Upper lobe of left lung (tissue), 6 donors: ENCODE measurements at regions not wholly inside any gene's neighbourhood (a gene's known extent, or its start where the extent isn't known, plus 50 kb on each side); places are given as distances from the start of the nearest gene placed in this dataset.

Source experiments
- ATAC-seq, 2 donors: fragments of 200-7000 bp; cut with Tn5 transposase; one replicate each; pipeline ENCODE4 v1.9.1; 2022; ENCODE audit warnings: mild to moderate bottlenecking in 2 of 2, moderate library complexity in 2 of 2; ENCODE audit not compliant: low FRiP score in 2 of 2
- DNase-seq, 2 donors: peaks; one replicate each; pipeline ENCODE4 v3.0.0-alpha.2; 2019 to 2020
- H3K27ac ChIP-seq, 4 donors: fragments of 200-600 bp; sonication (generic); one replicate each; pipeline ENCODE4 v1.5.1; 2016 to 2019
- H3K27me3 ChIP-seq, 4 donors: fragments of 200-600 bp; sonication (generic); one replicate each; pipeline ENCODE4 v1.5.1; 2017 to 2019
- H3K36me3 ChIP-seq, 4 donors: fragments of 200-600 bp; sonication (generic); one replicate each; pipeline ENCODE4 v1.5.1; 2016 to 2019
- H3K4me1 ChIP-seq, 4 donors: fragments of 200-600 bp; sonication (generic); one replicate each; pipeline ENCODE4 v1.5.1; 2018 to 2019
- H3K4me3 ChIP-seq, 4 donors: fragments of 200-600 bp; sonication (generic); one replicate each; pipeline ENCODE4 v1.5.1; 2017 to 2019; ENCODE audit warnings: mild to moderate bottlenecking in 2 of 4, moderate library complexity in 1 of 4
- H3K9me3 ChIP-seq, 4 donors: fragments of 200-600 bp; sonication (generic); one replicate each; pipeline ENCODE4 v1.5.1; 2018 to 2019
- EP300 ChIP-seq, 4 donors: sonication (generic); formaldehyde crosslinking; IDR thresholded peaks; one replicate each; pipeline ENCODE4 v1.5.1; 2017; ENCODE audit warnings: antibody characterized with exemption in 4 of 4, control low read depth in 2 of 4
- POLR2A ChIP-seq, 4 donors: fragments of 450-650 bp; IDR thresholded peaks; one replicate each; pipeline ENCODE4 v1.5.1; 2016 to 2017; ENCODE audit warnings: antibody characterized with exemption in 4 of 4, mild to moderate bottlenecking in 2 of 4
- POLR2AphosphoS5 ChIP-seq, 2 donors: sonication (generic); formaldehyde crosslinking; IDR thresholded peaks; one replicate each; pipeline ENCODE4 v1.5.1; 2017; ENCODE audit warnings: antibody characterized with exemption in 2 of 2
- WGBS, 2 donors: methylation state at CpG; one replicate each; pipeline ENCODE4 v1.1.5; 2017 to 2018; 5-methylcytosine and 5-hydroxymethylcytosine counted together
- TF ChIP-seq, protein P1 (sequence below), 6 experiments: fragments of 450-650 bp in 4 of 6; fragments of 200-600 bp in 2 of 6; sonication (generic) in 2 of 6; IDR thresholded peaks; one replicate each; pipeline ENCODE4 v1.5.1; 2016 to 2019; ENCODE audit warnings: antibody characterized with exemption in 6 of 6
- donor health status: DM: no; HTN: no; CAD: no; lungs with moderate emphysema.
- donor health status: DM: no; HTN: yes; CAD: no; lungs with severe emphysema.

DNA sequence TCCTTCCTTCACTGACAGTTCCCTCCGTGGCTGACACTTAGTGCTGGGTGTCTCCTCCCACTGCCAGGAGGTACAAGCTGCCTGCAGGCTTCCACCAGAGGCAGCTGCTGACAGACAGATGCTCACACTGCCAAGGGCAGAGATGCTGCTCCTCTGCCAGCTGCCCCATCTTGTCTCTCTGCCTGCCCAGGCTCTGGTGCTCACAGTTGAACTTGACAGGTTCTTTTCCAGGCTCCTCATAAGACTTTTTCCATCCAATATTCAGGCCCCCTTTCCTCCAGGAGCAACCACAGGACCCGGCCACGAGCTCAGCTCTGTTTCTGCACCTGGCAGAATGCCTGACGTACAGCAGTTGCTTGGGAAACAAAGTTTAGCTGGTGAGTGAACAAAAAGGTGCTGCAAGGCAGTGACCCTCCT, 79.8 kb downstream of the PSMB1 start:
- Histone ChIP-seq H3K4me3 (no peak overlapping the region), H3K27ac (no peak overlapping the region), H3K27me3 (no peaks in the 10 kb centered on the region), H3K9me3 (no peaks in the 10 kb centered on the region), H3K36me3 (no peaks in the 10 kb centered on the region), H3K4me1 (no peaks in the 10 kb centered on the region)
- DNase-seq (no peak), ATAC-seq (no peak)
- WGBS, 2 donors: 31 to 54% methylated on average over 4 of the region's 4 CpGs
- no peak for TF ChIP-seq POLR2A (IDR thresholded peaks at IDR 0.05)
- TF ChIP-seq POLR2AphosphoS5 (IDR thresholded peaks at IDR 0.05): no peak
- TF ChIP-seq, protein P1, sequence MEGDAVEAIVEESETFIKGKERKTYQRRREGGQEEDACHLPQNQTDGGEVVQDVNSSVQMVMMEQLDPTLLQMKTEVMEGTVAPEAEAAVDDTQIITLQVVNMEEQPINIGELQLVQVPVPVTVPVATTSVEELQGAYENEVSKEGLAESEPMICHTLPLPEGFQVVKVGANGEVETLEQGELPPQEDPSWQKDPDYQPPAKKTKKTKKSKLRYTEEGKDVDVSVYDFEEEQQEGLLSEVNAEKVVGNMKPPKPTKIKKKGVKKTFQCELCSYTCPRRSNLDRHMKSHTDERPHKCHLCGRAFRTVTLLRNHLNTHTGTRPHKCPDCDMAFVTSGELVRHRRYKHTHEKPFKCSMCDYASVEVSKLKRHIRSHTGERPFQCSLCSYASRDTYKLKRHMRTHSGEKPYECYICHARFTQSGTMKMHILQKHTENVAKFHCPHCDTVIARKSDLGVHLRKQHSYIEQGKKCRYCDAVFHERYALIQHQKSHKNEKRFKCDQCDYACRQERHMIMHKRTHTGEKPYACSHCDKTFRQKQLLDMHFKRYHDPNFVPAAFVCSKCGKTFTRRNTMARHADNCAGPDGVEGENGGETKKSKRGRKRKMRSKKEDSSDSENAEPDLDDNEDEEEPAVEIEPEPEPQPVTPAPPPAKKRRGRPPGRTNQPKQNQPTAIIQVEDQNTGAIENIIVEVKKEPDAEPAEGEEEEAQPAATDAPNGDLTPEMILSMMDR (IDR thresholded peaks at IDR 0.05): no peak
- no peak for TF ChIP-seq EP300 (IDR thresholded peaks at IDR 0.05)

- Histone ChIP-seq H3K4me3 (no peak overlapping the region), H3K4me1 (no peaks in the 10 kb centered on the region), H3K36me3 (no peaks in the 10 kb centered on the region), H3K9me3 (no peaks in the 10 kb centered on the region), H3K27ac (no peak overlapping the region), H3K27me3 (no peaks in the 10 kb centered on the region)
- ATAC-seq (no peak), DNase-seq (no peak)
- WGBS, 2 donors: 85 to 88% methylated on average over 5 of the region's 5 CpGs
- no peak for TF ChIP-seq EP300 (IDR thresholded peaks at IDR 0.05)
- TF ChIP-seq POLR2AphosphoS5 (IDR thresholded peaks at IDR 0.05): no peak
Observed at GRCh38 chr6:170471491-170471890, 81.6 kb downstream of the PSMB1 start.

DNA sequence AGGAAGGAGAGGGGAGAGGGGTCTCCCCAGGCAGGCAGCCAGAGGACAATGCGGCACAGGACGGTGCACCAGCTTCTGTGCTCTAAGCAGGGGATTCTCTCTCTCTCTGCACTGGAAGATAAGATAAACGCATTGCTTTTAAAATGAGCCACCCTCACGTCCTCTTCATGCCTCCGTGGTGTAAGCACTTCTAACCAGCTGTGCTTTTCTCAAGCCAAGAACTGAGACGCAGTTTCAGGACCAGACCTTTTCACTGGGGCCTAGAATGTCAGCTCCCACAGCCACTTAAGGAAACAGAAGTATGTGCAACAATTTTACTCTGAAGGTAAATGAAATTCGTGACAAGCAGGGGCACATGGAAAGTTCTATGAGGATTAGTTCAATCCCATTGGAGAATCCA, 82.4 kb downstream of the PSMB1 start:
- WGBS, 2 donors: 46 to 56% methylated on average over 7 of the region's 7 CpGs
- Histone ChIP-seq H3K27me3 (no peaks in the 10 kb centered on the region), H3K4me3 (no peak overlapping the region), H3K27ac (no peak overlapping the region), H3K9me3 (no peaks in the 10 kb centered on the region), H3K36me3 (no peaks in the 10 kb centered on the region), H3K4me1 (no peaks in the 10 kb centered on the region)
- no peak for ATAC-seq
- no peak for DNase-seq
- TF ChIP-seq POLR2A (IDR thresholded peaks at IDR 0.05) (no peak), EP300 (IDR thresholded peaks at IDR 0.05) (no peak), POLR2AphosphoS5 (IDR thresholded peaks at IDR 0.05) (no peak)
- TF ChIP-seq, protein P1 (IDR thresholded peaks at IDR 0.05): no peak

DNA sequence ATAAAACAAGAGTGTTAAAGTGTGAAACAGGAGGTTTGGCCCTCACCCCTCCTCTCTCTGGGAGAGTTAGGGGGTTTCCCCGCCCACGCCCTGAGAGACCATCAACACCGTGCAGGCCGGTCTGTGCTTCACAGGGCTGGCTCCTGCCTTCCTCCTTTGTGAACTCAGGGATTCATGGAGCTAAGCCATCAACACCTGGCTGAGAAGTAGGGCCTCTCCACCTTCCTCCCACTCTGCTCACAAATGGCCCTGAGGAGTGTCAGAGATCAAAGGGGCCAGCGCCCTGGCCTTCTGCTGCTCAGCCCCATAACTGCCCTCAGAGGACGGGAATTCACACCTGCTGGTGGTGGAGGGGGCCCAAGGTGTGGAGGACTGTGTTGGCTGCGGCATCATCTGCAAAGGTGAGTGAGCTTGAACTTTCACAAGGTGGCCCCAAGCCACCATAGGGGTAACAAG, 88.6 kb downstream of the PSMB1 start:
- no peaks in the 10 kb centered on the region for H3K9me3 ChIP-seq
- TF ChIP-seq EP300 (IDR thresholded peaks at IDR 0.05) (no peak), POLR2AphosphoS5 (IDR thresholded peaks at IDR 0.05) (no peak)
- H3K4me1 ChIP-seq: peaks cover 0 to 9% (median 6%) of the 10 kb centered on the region in 4 donors
- ATAC-seq (peak in 1 of 2 donors; percentile 38), DNase-seq (no peak)
- H3K27me3 ChIP-seq: no peaks in the 10 kb centered on the region
- no peak overlapping the region for H3K27ac ChIP-seq
- no peak overlapping the region for H3K4me3 ChIP-seq
- WGBS, 2 donors: 67 to 71% methylated on average over 6 to 7 of the region's 7 CpGs
- no peaks in the 10 kb centered on the region for H3K36me3 ChIP-seq

DNA sequence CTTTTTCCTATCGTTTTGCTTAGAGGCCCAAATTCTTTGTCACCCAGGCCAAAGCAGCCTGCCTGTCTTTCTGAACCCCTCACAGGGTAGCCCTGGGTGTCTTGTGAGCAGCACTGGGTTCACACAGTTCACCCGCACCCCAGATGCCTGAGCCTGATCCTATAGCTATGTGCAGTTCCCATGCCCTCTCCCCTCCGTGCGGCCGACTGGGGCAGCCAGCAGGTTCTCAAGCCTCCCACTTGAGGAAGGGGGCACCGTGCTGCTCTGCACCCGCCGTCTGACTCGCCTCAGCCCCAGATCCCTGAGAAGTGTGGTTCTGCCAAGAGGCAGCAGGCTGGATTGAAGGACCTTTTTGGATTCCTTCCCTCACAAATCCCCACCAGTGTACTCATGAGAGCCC, 89.0 kb downstream of the PSMB1 start:
- TF ChIP-seq POLR2AphosphoS5 (IDR thresholded peaks at IDR 0.05): no peak
- no peak for TF ChIP-seq POLR2A (IDR thresholded peaks at IDR 0.05)
- TF ChIP-seq, protein P1 (IDR thresholded peaks at IDR 0.05): no peak
- TF ChIP-seq EP300 (IDR thresholded peaks at IDR 0.05): no peak
- DNase-seq: peak in 1 of 2 donors; percentile 57
- WGBS, 2 donors: 73 to 86% methylated on average over 9 of the region's 9 CpGs
- peak in 1 of 2 donors; percentile 61 for ATAC-seq
- H3K4me3 ChIP-seq: no peak overlapping the region
- no peaks in the 10 kb centered on the region for H3K36me3 ChIP-seq
- no peaks in the 10 kb centered on the region for H3K9me3 ChIP-seq
- H3K4me1 ChIP-seq: peaks cover 0 to 10% (median 7%) of the 10 kb centered on the region in 4 donors
- H3K27me3 ChIP-seq: no peaks in the 10 kb centered on the region
- no peak overlapping the region for H3K27ac ChIP-seq

DNA sequence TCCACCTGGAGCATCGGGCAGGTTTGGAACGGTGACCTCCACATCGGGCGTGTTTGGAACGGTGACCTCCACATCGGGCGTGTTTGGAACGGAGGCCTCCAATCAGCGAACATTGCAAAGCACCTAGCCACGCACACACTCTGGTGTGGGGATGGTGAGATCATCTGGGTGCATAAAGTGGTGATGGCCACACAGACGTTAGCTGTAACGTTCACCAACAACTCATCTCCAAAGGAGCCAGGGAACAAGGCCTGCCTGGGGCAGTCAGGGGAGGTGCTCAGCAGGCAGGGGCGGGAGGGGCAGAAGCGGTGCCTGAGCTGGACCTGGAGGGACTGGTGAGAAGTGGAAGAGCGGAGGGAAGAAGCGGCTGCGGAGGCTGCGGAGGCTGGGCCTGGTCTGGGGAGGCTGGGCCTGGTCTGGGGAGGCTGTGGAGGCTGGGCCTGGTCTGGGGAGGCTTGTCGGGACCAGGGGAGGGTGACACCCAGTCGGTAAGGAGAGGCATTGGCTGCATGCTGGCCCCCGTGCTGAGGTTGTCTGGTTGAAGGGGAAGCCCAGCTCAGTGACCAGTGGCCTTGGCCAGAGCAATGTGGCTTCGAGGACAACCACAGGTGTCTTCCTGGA, 89.9 kb downstream of the PSMB1 start:
- peaks cover 0 to 10% (median 7%) of the 10 kb centered on the region in 4 donors for H3K4me1 ChIP-seq
- H3K9me3 ChIP-seq: no peaks in the 10 kb centered on the region
- H3K4me3 ChIP-seq: no peak overlapping the region
- H3K27me3 ChIP-seq: no peaks in the 10 kb centered on the region
- 88 to 97% methylated on average over 13 to 22 of the region's 22 CpGs for WGBS, 2 donors
- no peak for TF ChIP-seq POLR2A (IDR thresholded peaks at IDR 0.05)
- no peak for TF ChIP-seq POLR2AphosphoS5 (IDR thresholded peaks at IDR 0.05)
- TF ChIP-seq, protein P1 (IDR thresholded peaks at IDR 0.05): no peak
- TF ChIP-seq EP300 (IDR thresholded peaks at IDR 0.05): no peak
- H3K27ac ChIP-seq: no peak overlapping the region
- no peaks in the 10 kb centered on the region for H3K36me3 ChIP-seq
- ATAC-seq (peak in 1 of 2 donors; percentile 21), DNase-seq (peak in 1 of 2 donors; percentile 61)
